Karpas-422 (cell line): ENCODE measurements at regions not wholly inside any gene's neighbourhood (a gene's known extent, or its start where the extent isn't known, plus 50 kb on each side); places are given as distances from the start of the nearest gene placed in this dataset.

Experiments
- DNase-seq: peaks from one replicate; pipeline ENCODE4 v3.0.0-alpha.2; 2015
- H2AFZ ChIP-seq: fragments of 200-600 bp; sonication (generic); 2 replicates; pipeline ENCODE4 v1.6.1; 2014; ENCODE audit warnings: antibody characterized with exemption, low read length, mixed read lengths
- H3K27ac ChIP-seq: fragments of 200-600 bp; sonication (generic); 2 replicates; pipeline ENCODE4 v1.5.1; 2014; ENCODE audit warnings: mild to moderate bottlenecking, low read length, moderate library complexity
- H3K27me3 ChIP-seq: fragments of 200-600 bp; sonication (generic); 2 replicates; pipeline ENCODE4 v1.6.1; 2014; ENCODE audit warnings: low read length, mixed read lengths
- H3K36me3 ChIP-seq: fragments of 200-600 bp; sonication (generic); 2 replicates; pipeline ENCODE4 v1.6.1; 2014; ENCODE audit warnings: low read length, mixed read lengths; ENCODE audit not compliant: insufficient read depth
- H3K4me1 ChIP-seq: fragments of 200-600 bp; sonication (generic); 2 replicates; pipeline ENCODE4 v1.6.1; 2014; ENCODE audit warnings: mild to moderate bottlenecking, low read length, mixed read lengths
- H3K4me2 ChIP-seq: fragments of 200-600 bp; sonication (generic); 2 replicates; pipeline ENCODE4 v1.6.1; 2014; ENCODE audit warnings: low read length, low read depth, mild to moderate bottlenecking; ENCODE audit not compliant: poor library complexity, severe bottlenecking
- H3K4me3 ChIP-seq: fragments of 200-600 bp; sonication (generic); 2 replicates; pipeline ENCODE4 v1.5.1; 2014; ENCODE audit warnings: mild to moderate bottlenecking, antibody characterized with exemption, low read length, mixed read lengths
- H3K79me2 ChIP-seq: fragments of 200-600 bp; sonication (generic); 2 replicates; pipeline ENCODE4 v1.6.1; 2014; ENCODE audit warnings: mild to moderate bottlenecking, low read length, mixed read lengths
- H3K9ac ChIP-seq: fragments of 200-600 bp; sonication (generic); 2 replicates; pipeline ENCODE4 v1.6.0; 2014; ENCODE audit warnings: low read length
- H3K9me2 ChIP-seq: fragments of 200-600 bp; sonication (generic), shearing (Covaris generic); replicated peaks from 2 replicates; pipeline ENCODE4 v1.6.0; 2014; ENCODE audit warnings: mild to moderate bottlenecking, low read length, moderate library complexity; ENCODE audit not compliant: insufficient read depth
- H3K9me3 ChIP-seq: fragments of 300-700, 200-600 bp; sonication (generic); 2 replicates; pipeline ENCODE4 v1.6.1; 2014; ENCODE audit warnings: low read length, mixed read lengths
- H4K20me1 ChIP-seq: fragments of 200-600 bp; sonication (generic); 2 replicates; pipeline ENCODE4 v1.6.1; 2014; ENCODE audit warnings: mild to moderate bottlenecking, antibody characterized with exemption, low read length, low read depth; ENCODE audit not compliant: insufficient read depth

DNA sequence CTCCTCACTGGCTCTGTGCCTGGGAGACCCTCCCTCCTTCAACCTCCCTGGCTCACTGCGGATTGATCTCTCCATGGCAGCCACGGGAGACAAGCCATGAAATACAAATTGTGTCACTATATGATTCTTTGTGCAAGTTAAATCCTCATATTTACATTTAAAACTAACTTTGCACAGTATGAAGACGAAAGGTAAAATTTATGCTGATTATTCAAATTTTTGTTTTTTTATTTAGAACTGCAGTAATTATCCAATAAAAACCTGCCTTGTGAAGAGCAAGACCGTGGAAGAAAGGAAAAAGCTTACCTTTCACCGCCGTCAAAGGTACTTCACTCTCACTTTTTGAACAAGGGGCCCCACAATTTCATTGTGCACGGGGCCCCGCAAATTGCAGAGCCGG, 436.9 kb downstream of the EIPR1 start:
- Histone ChIP-seq H3K79me2 (no peaks in the 10 kb centered on the region), H2AFZ (no peak overlapping the region), H3K4me1 (peaks cover 46% of the 10 kb centered on the region), H3K27ac (no peak overlapping the region), H3K4me2 (no peak overlapping the region), H3K9ac (no peak overlapping the region), H3K36me3 (no peaks in the 10 kb centered on the region), H3K9me3 (no peaks in the 10 kb centered on the region), H3K27me3 (no peaks in the 10 kb centered on the region), H3K4me3 (no peak overlapping the region), H4K20me1 (no peaks in the 10 kb centered on the region), H3K9me2 (no peaks in the 10 kb centered on the region)
- DNase-seq: no peak

DNA sequence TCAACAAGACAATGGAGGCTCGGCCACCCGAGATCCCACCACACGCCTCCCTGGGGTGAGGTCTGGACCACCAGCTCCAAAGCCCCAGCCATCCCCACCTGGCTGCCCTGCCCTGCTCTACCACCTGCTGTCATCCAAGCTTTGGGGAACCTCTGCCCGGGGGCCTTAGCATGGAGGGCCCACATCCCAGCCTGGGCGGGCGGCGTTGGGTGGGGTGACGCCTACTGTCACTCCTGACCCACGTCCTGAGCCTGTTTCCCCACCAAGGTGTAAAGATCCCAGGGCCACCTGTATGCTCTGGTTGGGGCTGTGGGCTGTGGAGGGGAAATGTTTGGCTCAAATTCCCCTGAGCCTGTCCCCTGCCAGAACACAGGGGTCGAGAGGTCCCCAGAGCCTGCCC, 437.6 kb downstream of the EIPR1 start:
- Histone ChIP-seq H4K20me1 (no peaks in the 10 kb centered on the region), H3K9ac (no peak overlapping the region), H3K4me3 (no peak overlapping the region), H3K9me2 (no peaks in the 10 kb centered on the region), H3K27me3 (no peaks in the 10 kb centered on the region), H3K4me2 (no peak overlapping the region), H3K27ac (no peak overlapping the region), H3K79me2 (no peaks in the 10 kb centered on the region), H3K9me3 (no peaks in the 10 kb centered on the region), H3K36me3 (no peaks in the 10 kb centered on the region), H2AFZ (no peak overlapping the region), H3K4me1 (peaks cover 53% of the 10 kb centered on the region)
- DNase-seq: no peak

DNA sequence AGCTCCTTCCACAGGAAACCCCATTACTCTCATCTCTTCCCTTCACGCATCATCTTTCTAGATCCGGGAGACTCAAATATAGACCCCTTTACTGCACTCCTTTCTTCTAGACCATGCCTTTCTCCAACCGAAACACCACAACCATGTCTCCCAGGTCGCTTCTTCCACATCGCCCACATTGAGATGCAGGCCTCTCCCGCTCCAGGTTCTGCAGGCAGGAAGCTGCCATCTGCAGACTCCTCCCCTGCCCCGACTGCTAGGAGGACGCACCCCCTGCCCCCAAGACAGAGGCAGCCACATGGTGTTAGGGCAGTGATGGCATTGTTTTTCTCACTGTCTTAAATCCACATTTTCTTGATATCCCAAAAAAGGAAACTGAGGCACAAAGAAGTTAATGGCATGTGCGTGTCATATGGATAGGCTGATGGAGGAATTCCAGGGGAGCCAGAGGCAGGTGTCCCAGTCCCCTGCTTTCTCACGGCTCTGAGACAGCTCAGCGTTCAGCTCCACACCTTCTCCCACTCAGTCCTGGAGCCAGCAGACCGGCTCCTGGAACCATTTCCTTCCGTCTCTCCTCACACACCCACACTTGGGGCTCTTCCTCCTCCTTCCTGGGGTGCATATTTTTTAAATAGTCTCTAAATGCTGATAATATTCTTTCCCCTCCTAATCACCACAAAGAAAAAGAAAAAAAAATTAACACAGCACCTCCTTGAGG, 438.4 kb downstream of the EIPR1 start:
- H3K9me2 ChIP-seq: no peaks in the 10 kb centered on the region
- H2AFZ ChIP-seq: no peak overlapping the region
- H3K36me3 ChIP-seq: no peaks in the 10 kb centered on the region

DNA sequence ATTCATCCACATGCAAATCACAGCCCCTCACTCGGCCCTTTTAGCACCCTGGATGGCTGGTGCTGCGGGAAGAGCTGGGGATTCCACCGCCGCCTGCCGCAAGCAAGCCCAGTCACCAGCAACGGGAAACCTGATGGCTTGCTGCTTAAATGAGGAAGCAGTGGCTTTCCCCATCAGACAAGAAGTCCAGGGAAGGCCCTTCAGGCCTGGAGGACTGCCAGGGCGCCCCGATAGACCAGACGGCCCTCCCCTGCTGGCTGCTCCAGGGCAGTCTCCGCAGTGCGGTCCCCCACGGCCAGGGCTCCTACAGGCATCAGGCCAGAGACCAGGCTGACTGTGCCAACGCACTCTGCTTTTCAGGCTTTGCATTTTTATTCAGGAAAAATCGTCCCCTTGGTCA, 439.1 kb downstream of the EIPR1 start:
- no peak for DNase-seq
- Histone ChIP-seq H3K79me2 (no peaks in the 10 kb centered on the region), H3K27ac (no peak overlapping the region), H2AFZ (no peak overlapping the region), H3K9ac (no peak overlapping the region), H3K36me3 (no peaks in the 10 kb centered on the region), H3K4me1 (peaks cover 53% of the 10 kb centered on the region), H3K4me3 (no peak overlapping the region), H3K27me3 (no peaks in the 10 kb centered on the region), H3K4me2 (no peak overlapping the region), H3K9me2 (no peaks in the 10 kb centered on the region), H4K20me1 (no peaks in the 10 kb centered on the region), H3K9me3 (no peaks in the 10 kb centered on the region)

More for the DNA sequence above, 438.4 kb downstream of the EIPR1 start:
- no peaks in the 10 kb centered on the region for H4K20me1 ChIP-seq
- H3K27me3 ChIP-seq: no peaks in the 10 kb centered on the region
- H3K9me3 ChIP-seq: no peaks in the 10 kb centered on the region
- no peak overlapping the region for H3K4me2 ChIP-seq
- no peaks in the 10 kb centered on the region for H3K79me2 ChIP-seq
- no peak overlapping the region for H3K27ac ChIP-seq
- peaks cover 51% of the 10 kb centered on the region for H3K4me1 ChIP-seq
- no peak overlapping the region for H3K4me3 ChIP-seq
- DNase-seq: no peak
- H3K9ac ChIP-seq: no peak overlapping the region

DNA sequence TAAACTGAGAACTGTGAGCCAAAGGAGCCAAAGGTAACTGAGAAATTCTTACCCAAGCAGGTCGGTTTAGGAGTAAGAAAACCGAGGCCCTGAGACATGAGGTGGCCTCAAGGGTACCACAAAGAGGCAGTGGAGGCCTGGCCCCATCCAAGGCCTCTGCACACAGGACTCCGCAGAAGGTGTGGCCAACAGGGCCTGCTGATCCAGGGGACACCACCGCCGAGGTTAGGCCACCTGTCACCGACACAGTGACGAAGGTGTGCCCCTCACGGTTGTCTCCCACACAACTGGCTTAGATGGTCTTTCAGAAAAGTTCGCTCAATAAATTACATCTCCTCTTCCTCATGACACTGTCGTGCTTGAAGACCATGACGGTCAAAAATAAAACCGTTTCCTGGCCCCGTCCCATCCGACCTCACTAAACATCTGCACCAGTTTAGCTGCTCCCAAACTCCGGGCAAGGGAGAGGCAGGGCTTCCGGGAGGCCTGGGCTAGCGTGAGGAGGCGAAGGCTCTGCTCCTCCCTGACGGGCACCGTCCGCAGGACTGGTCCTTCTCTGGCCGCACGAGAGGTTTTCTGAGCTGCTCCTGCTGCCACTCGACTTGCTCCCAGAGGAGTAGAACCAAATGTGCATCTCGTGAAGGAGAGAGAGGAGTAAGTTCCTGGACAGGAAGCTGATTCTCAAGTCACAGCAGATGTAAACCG, 442.0 kb downstream of the EIPR1 start:
- Histone ChIP-seq H3K9ac (no peak overlapping the region), H2AFZ (no peak overlapping the region), H3K79me2 (no peaks in the 10 kb centered on the region), H3K4me2 (no peak overlapping the region), H4K20me1 (no peaks in the 10 kb centered on the region), H3K27ac (no peak overlapping the region), H3K4me1 (peaks cover 43% of the 10 kb centered on the region), H3K36me3 (no peaks in the 10 kb centered on the region; the same call in 1 of the 2 replicates), H3K27me3 (no peaks in the 10 kb centered on the region), H3K9me3 (peaks cover under 1% of the 10 kb centered on the region; the same call in 1 of the 2 replicates), H3K4me3 (no peak overlapping the region), H3K9me2 (no peaks in the 10 kb centered on the region)
- DNase-seq: no peak

DNA sequence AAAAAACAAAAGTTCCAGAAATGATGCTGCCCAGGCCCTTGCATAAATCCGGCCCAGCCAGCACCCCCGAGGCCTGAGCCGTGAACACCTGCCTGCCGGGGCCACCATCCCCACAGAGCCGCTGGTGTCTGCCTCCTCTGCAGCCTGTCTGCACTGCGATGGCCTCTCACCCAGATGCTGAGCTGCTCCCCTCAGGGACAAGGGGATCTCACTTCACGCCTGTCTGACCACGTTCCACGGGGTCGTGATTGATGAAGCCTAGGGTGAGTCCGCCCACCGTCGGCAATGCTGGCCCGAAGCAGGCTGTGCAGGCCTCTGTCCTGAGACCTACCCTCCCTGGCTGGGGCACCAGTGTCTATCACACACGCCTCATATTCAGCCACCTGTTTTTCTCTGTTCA, 444.2 kb downstream of the EIPR1 start:
- H3K4me1 ChIP-seq: peaks cover 40% of the 10 kb centered on the region
- H3K36me3 ChIP-seq: no peaks in the 10 kb centered on the region; the same call in 1 of the 2 replicates
- peak overlapping the region; percentile 35 for H3K4me2 ChIP-seq
- H3K9me3 ChIP-seq: peaks cover 8% of the 10 kb centered on the region; the same call in 1 of the 2 replicates
- no peaks in the 10 kb centered on the region for H3K79me2 ChIP-seq
- no peak overlapping the region for H3K4me3 ChIP-seq
- H3K27ac ChIP-seq: peak overlapping the region; percentile 74
- peak; percentile 90 for DNase-seq
- no peak overlapping the region for H3K9ac ChIP-seq
- 0 out of 2 replicates have a peak overlapping the region, but pooled peaks have one; percentile 19 for H2AFZ ChIP-seq
- H4K20me1 ChIP-seq: no peaks in the 10 kb centered on the region
- no peaks in the 10 kb centered on the region for H3K9me2 ChIP-seq
- H3K27me3 ChIP-seq: no peaks in the 10 kb centered on the region

DNA sequence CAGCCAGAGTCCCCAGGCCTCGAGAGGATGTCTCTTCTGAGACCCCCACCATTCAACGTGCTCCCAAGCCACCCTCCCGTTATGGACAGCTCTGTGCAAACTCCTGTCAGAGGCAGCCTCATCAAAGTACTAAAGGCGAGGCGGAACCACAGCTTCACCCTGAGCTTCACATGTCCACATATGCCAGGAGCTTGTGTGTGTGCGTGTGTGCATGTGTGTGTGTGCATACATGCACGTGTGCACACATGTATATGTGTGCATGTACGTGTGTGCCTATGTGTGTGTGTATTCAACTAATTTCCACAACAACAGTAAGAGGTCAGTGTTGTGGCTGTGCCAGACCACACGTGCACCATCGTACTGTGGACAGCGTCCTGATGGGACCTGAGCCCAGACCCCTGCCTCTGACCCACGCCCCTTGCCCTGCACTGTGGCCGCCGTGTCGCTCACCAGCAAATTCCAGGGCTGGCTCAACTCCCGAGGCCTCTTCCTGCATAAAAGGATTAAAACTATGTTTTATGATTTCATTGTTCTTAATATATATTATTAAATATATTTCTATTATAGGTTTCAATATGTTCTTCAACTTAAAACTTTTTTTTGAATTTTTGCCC, 444.8 kb downstream of the EIPR1 start:
- Histone ChIP-seq H3K9me3 (peaks cover 8% of the 10 kb centered on the region; the same call in 1 of the 2 replicates), H3K27me3 (no peaks in the 10 kb centered on the region), H4K20me1 (no peaks in the 10 kb centered on the region), H2AFZ (peak overlapping the region; percentile 6; the same call in 1 of the 2 replicates), H3K4me3 (no peak overlapping the region), H3K36me3 (no peaks in the 10 kb centered on the region; the same call in 1 of the 2 replicates), H3K9ac (peak overlapping the region; percentile 18; the same call in 1 of the 2 replicates), H3K27ac (peak overlapping the region; percentile 71), H3K79me2 (no peaks in the 10 kb centered on the region), H3K4me1 (peaks cover 40% of the 10 kb centered on the region), H3K9me2 (no peaks in the 10 kb centered on the region), H3K4me2 (peak overlapping the region; percentile 35)
- no peak for DNase-seq

DNA sequence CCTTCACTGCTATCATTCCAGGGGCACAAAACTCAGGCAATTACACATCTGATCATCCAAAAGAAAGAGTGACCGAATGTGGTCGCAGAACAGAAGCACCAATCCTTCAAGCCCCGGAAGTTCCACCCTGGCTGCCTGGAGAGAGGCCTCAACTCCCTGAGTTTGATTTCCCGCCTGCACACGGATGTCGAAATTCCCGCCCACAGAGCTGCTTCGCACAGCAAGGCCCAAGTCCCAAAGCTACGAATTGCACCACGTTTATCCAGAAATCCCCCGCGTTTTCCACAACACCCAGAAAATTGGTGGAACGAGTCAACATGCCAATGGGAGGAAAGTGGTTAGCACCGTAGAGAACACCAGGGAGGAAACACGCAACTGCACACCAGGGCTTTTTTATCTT, 445.4 kb downstream of the EIPR1 start:
- DNase-seq: no peak
- Histone ChIP-seq H3K79me2 (no peaks in the 10 kb centered on the region), H3K4me3 (no peak overlapping the region), H3K36me3 (no peaks in the 10 kb centered on the region; the same call in 1 of the 2 replicates), H3K4me2 (peak overlapping the region; percentile 35), H3K9me3 (peaks cover 8% of the 10 kb centered on the region; the same call in 1 of the 2 replicates), H3K27ac (no peak overlapping the region), H3K9ac (no peak overlapping the region), H4K20me1 (no peaks in the 10 kb centered on the region), H3K4me1 (peaks cover 41% of the 10 kb centered on the region), H3K9me2 (no peaks in the 10 kb centered on the region), H2AFZ (peak overlapping the region; percentile 6; the same call in 1 of the 2 replicates), H3K27me3 (no peaks in the 10 kb centered on the region)
